Astrocyte of the cerebellum (primary cell): ENCODE measurements at regions not wholly inside any gene's neighbourhood (a gene's known extent, or its start where the extent isn't known, plus 50 kb on each side); places are given as distances from the start of the nearest gene placed in this dataset.

Experiments used
- DNase-seq: peaks from one replicate; pipeline ENCODE4 v3.0.0-alpha.2; 2011; ENCODE audit warnings: low read depth
- H3K4me3 ChIP-seq: 2 replicates; pipeline ENCODE4 v1.5.1; 2011; ENCODE audit warnings: mild to moderate bottlenecking, low read depth, low read length, moderate library complexity
- in situ Hi-C: cut with HindIII; loops from 2 replicates; pipeline ENCODE4 v1.10.0; 2017; ENCODE audit warnings: low sequenced_read_pairs
- TF ChIP-seq, protein P1 (sequence below): IDR thresholded peaks from 2 replicates; pipeline ENCODE4 v1.5.1; 2012; ENCODE audit warnings: low read length, low read depth, moderate library complexity, mild to moderate bottlenecking; ENCODE audit errors: missing control alignments

DNA sequence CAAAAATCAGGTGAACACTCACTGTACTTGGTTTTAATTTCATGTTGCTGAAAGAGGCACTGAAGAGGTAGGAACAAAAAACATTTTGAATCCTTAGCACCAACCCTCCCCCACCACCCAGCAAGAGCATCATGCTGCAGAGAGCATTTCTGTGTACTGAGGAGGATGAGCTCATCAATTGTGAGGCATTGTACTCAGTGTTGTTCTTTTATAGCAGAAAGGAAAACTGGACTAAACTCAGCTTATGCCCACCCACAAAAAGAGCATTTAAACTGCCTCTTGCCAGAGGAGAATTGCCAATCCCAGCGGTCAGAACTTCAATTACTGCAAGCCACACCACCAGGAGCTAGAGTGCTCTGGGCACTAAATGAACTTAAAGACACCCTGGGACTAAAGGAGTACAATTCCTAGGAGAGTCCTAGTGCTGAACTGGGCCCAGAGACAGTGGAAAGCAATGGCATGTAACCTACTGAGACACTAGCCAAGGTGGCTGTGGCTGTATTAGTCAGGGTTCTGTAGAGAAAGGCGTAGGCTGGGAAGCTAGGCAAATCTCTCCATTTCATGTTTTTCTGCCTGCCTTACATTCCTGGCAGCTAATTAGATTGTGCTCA is 280.7 kb upstream of the KLHL4 start:
- in situ Hi-C loops: no loop called here

DNA sequence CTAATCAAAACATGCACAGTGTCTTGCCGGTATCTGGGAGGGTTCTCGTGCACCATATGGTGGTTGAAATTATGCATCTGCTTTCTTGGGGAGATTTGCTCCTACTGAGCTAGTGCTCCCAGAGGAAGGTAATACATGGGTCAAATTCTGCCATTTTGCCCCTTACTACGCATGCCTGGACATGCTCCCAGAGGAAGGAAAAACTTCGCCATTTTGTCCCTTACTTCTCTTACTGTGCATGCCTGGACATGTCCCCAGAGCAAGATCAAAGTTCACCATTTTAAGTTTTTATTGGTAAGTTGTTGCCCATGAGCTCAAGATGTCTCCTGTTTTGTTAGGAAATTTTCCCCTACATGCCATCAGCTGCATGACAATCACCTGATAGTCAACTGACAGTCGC is 252.1 kb upstream of the KLHL4 start:
- no peak overlapping the region for H3K4me3 ChIP-seq
- TF ChIP-seq, protein P1, sequence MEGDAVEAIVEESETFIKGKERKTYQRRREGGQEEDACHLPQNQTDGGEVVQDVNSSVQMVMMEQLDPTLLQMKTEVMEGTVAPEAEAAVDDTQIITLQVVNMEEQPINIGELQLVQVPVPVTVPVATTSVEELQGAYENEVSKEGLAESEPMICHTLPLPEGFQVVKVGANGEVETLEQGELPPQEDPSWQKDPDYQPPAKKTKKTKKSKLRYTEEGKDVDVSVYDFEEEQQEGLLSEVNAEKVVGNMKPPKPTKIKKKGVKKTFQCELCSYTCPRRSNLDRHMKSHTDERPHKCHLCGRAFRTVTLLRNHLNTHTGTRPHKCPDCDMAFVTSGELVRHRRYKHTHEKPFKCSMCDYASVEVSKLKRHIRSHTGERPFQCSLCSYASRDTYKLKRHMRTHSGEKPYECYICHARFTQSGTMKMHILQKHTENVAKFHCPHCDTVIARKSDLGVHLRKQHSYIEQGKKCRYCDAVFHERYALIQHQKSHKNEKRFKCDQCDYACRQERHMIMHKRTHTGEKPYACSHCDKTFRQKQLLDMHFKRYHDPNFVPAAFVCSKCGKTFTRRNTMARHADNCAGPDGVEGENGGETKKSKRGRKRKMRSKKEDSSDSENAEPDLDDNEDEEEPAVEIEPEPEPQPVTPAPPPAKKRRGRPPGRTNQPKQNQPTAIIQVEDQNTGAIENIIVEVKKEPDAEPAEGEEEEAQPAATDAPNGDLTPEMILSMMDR: no peak
- DNase-seq: no peak
- in situ Hi-C loops: no loop called here

More for the DNA sequence above, 280.7 kb upstream of the KLHL4 start:
- no peak for DNase-seq
- no peak overlapping the region for H3K4me3 ChIP-seq
- TF ChIP-seq, protein P1: no peak

DNA sequence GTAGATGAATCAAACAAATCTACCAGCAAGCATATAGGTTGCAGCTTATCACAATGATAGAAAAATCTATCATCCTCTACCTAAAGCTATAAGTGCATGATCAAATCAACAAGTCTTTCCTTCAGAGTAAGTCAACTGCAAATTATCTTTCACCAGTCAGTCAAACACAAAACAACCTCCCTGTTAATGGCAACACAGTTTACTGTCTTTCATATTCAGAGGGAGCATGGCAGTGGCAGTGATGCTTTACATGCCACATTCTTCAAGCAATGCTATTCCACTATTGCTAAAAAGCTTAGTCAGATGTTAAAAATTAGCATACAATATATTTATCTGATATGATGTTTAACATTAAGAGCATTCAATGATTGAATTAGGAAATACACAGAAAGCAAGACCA is 245.1 kb upstream of the KLHL4 start:
- H3K4me3 ChIP-seq: no peak overlapping the region
- TF ChIP-seq, protein P1: no peak
- in situ Hi-C loops: no loop called here
- DNase-seq: no peak

GRCh38 chrX:87299563-87300160 is 217.9 kb upstream of the KLHL4 start:
- in situ Hi-C loops: no loop called here
- TF ChIP-seq, protein P1: peak; percentile 37
- no peak overlapping the region for H3K4me3 ChIP-seq
- DNase-seq: peak; percentile 20

DNA sequence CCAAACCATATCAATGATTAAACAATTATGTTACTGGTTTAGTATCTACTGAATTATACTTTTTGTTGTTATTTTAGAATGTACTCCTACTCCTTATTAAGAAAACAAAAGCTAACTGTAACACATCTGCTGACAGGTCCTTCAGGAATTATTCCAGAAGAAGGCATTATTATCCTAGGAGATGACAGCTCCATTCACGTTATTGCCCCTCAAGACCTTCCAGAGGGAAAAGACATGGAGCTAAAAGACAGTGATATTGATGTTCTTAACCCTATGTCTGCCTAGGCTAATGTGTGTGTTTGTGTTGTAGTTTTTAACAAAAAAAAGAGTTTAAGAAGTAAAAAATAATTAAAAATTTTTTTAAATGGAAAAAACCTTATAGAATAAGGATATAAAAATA is 206.8 kb upstream of the KLHL4 start:
- in situ Hi-C loops: no loop called here
- TF ChIP-seq, protein P1: no peak
- H3K4me3 ChIP-seq: no peak overlapping the region
- no peak for DNase-seq

- no peak for DNase-seq
- no peak overlapping the region for H3K4me3 ChIP-seq
- in situ Hi-C loops: no loop called here
- TF ChIP-seq, protein P1: no peak
Measured at GRCh38 chrX:87327267-87327666, 190.3 kb upstream of the KLHL4 start.
